ENCODE measurements at regions not wholly inside any gene's neighbourhood (a gene's known extent, or its start where the extent isn't known, plus 50 kb on each side); places are given as distances from the start of the nearest gene placed in this dataset.

DNA sequence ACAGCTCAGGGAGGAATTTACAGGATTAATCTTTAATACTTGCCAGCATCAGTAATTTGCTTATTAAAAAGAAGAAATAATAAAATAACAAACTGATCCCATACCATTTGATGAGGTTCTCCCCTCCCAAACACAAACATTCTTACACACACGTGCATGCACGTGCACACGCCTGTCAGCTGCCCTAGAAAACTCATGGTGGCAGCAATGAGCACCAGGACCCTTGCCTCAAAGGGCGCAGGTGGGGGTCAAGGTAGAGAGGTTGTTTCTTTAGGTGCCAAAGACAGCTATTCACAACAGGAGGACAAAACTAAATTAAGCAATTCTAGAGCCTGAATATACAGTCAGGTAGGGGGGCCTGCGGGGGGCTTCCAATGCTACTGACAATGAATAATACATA lies 219.3 kb downstream of the BUD13 start:
- DNase-seq: no peak

DNA sequence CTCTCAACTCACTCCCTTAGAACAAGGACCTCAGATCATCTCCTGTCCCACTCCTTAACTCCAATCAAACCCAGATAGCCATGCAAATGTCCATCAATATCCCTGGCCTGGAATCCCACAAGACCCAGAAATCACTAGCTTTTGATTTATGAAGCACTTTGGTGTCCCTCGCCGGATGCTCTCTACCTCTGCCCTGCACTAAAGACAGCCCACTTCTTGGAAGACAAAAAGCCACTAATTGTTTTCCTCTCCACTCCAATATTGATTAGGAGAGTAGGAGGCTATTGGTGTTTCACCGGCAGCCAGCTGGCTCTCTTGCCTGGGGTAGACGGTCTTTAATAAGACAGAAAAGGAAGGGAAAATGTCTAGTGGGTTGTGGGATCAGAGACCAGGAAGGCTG lies 221.2 kb downstream of the BUD13 start:
- no peak for DNase-seq

DNA sequence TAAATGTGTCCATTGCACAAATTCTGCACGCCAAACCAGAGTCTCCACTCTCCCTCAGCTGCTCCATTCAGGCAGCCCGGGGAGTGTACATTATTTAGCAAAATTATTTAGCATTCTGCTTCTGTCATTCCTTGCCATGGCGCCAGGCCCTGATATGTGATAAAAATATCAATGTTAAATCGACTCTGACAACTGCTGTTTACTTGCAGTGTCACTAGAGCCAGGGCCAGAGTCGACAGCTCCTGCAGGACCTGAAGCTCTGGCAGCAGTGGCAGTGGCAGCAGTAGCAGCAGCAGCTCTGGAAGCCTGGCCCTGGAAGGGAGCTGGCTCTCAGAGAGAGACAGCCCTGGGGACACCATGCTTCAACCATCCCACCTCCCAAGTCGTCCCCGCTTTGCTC lies 224.5 kb downstream of the BUD13 start:
- no peak for DNase-seq

DNA sequence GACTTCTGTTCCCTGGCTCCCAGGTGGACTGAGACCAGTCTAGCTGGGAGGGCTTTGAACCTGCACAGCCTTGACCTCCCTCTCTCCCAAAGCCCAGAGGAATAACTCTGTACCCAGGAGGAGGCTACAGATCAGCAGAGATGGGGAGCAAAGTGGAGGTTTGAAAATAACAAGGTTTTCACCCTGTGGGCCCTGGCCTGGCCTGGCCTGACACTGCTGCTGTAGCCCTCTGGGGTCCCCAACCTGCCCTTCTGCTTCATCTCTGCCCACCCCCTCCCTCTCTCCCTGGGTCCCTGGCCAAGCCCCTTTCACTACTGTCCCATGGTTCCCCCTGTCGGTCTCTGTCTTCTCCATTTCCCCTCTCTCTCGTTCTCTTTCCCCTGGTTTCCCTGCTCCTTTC lies 225.2 kb downstream of the BUD13 start:
- no peak for DNase-seq

DNA sequence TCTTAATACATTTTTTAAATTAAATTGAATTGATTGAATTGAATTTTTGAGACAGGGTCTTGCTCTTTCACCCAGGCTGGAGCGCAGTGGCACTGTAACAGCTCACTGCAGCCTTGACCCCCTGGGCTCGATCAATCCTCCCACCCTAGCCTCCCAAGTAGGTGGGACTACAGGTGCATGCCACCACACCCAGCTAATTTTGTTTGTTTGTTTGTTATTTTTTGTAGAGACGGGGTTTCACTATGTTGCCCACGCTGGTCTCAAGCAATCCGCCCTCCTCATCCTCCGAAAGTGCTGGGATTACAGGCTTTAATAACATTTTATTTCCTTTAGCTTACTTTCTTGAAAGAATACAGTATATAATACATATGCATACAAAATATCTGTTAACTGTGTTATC lies 226.9 kb downstream of the BUD13 start:
- no peak for DNase-seq

DNA sequence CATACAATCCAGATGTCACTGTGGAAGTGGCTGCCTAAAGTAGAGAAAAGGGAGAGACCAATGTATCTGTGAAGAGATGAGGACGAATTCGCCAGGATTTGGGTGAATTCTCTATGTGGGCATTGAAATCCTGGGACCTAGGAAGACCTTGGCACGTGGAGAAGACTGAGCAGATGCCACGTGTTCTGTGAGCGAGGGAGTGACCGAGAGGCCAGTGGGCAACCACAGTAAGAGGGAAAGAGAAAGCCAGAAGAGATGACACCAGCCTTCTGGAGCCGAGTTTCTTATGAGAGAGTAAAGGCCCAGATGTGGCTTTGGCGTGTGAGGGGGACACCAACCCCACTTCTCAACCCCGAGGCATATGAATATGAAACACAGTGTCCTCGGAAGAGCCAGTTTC lies 228.1 kb downstream of the BUD13 start:
- DNase-seq: no peak

DNA sequence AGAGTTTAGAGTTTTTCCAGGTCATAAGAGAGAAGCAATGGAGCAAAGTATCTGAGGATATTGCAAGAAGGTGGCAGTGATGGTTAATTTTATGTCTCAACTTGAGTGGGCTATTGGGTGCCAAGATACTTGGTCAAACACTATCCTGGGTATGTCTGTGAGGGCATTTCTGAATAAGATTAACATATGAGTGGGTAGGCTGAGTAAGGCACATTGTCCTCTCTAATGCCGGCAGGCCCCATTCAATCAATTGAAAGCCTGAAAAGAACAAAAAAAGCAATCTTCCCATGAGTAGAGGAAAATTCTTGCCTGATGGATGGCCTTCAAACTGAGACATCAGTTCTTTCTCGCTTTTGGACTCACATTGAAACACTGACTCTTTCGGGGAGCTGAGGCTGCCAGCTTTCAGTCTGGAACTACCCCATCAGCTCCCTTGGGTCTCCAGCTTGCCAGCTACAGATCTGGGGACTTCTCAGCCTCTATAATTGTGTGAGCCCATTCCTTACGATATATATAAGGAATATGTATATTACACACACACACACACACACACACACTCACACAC lies 228.8 kb downstream of the BUD13 start:
- DNase-seq: no peak

DNA sequence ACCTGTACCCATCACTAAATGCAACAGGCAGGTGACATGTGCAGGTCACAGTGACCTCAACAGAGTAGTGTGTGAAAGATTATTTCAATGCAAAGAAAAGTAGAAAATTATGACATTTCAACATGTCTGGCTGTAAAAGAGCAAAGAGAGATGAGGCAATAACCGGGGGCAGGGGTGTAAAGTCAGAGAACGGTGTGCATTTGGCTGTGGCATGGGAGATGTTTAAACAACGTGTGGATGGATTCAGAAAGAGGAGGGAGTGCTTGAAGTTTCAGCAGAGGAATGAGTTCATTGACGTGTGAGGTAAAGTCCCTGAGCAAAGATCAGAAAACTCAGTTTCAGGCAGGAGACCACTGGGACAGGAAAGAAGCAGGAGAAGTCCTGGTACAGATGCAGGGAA lies 229.7 kb downstream of the BUD13 start:
- no peak for DNase-seq

DNA sequence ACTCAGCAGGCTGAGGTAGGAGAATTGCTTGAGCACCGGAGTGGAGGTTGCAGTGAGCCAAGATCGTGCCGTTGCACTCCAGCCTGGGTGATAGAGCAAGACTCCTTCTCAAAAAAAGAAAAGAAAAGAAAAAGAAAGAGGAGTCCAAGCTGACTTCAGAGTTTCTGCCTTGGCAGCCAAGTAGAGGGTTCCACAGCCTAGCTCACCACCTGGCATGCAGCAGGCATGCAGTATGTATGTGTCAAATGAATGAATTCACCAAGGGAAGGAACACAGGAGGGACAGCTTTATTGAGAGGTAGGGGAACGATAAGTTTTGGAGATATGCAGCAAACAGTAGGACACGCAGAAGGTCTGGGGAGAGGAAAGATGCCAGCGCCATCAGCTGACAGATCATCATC lies 230.4 kb downstream of the BUD13 start:
- no peak for DNase-seq

DNA sequence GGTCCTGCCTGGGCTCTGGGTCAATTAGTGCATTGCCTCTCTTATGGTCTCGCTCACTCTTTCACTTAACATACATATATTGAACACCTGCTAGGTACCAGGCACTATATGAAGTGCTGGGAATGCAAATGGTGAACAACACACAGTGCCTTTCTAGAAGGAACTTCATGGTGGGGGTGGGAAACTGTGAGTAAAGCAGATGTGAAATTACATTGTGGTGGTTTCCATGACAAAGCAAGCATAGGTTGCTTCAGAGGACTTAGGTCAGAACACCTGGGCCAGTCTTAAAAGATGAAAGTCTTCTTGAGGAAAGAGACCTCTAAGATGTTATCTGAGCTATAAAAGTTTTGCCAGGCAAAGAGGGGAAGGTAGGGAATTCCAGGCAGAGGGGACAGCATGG lies 231.3 kb downstream of the BUD13 start:
- DNase-seq: no peak

DNA sequence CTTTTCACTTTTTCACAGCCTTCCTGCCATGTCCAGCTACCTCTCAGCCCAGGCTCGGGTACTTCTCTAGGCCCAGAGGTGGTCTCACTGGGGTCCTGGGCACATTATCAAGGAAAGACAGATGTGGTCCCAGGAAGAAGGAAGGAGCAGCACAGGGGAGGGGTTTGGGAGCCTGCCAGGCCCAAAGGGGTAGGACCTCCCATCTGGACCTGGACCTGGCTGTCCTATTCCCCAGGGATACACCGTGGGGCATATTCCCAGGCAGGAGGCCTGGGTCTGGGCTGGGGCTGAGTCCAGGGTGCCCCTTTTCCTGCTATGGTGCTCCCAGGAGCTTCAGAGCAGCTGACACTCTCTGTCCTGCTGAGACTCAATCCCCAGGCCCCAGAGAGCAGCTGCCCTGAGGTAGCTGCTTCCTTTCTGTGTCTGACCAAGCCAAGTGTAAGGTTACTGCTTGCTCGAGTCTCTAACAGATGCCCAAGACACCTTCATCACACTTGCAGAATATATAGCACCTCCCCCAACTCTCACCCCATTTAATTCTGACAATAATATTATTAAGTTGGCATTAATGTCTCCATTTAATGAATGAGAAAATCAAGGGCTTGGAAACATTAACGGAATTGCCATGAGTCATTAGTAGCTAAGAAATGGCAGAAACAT lies 232.0 kb downstream of the BUD13 start:
- no peak for DNase-seq

DNA sequence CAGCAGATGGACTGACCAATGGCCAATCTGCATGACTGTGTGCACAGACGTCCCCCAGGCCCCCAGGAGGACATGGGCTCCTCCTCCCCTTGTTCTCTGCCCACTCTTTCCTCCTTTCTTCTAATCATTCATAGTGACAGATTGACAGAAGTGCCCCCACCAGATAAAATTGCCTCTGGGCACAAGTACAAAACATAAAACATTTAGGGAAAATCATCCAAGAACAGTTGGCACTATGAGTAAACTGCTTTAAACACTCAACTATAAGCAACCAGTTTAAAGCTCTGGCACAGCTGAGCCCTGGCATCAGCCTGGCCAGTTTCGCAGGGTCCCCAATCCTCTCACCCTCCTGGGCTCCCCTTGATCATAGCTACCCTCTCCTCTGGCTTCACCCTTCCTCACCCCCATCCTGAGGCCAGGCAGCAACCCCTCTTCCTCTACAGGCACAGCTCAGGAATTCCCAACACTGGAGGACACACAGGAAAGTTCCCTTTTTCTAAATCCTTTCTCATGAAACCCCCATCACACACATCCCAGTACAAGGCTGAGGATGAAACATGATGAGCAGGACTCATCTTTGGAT lies 232.9 kb downstream of the BUD13 start:
- no peak for DNase-seq

DNA sequence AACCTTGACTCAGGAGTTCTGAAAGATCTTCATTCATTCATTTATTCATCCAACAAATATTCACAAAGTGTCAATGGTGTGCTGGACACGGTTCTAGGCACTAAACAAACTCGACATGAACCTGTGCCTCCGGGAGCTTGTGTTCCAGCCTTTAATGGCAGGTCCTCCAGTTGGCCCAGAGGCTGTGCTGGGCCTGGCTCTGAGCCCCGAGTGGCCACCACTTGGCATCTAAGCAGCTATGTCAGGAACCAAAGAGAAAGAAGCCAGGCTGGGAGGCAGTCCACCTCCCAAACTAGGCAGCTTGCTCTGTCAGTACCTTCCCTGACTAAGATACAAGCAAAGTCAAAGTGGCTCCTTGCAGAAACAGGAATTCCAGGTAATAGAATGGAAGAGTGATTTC lies 233.6 kb downstream of the BUD13 start:
- DNase-seq: no peak

DNA sequence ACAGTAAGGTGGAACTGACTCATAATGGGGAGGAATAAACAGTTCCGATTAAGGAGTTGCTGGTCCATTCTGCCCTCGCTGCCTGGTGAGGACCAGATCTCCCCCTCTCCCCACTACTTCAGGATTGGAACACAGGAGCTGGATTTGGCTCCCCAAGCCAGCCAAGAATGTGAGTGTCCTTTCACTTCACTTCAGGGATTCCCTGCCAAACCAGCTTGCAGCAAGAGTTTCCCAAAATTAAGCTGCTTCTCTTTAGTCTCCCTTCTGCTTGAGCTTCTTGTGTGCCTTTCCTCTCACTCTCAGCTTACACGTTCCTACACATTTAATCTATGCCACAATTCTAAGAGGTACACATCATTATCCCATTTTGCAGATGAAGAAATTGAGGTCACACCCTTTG lies 234.1 kb downstream of the BUD13 start:
- DNase-seq: no peak

DNA sequence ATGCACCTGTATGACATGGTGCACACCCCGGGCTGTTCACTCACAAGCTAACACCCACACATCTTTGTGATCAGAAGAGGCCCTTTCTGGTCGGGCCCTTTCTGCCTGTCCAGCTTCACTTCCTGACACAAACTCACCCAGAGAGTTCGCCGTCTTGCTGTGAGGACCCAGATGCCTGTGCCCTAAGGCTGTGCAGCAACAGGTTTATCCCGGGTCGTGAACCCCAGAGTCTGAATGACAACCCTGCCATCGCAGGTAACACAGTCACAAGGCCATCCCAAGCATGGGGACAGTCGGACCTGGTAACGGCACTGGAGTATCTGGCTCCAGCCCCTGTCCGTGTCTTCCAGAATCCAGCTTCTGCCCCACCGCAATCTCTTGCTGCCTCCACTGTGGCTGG lies 235.1 kb downstream of the BUD13 start:
- no peak for DNase-seq

DNA sequence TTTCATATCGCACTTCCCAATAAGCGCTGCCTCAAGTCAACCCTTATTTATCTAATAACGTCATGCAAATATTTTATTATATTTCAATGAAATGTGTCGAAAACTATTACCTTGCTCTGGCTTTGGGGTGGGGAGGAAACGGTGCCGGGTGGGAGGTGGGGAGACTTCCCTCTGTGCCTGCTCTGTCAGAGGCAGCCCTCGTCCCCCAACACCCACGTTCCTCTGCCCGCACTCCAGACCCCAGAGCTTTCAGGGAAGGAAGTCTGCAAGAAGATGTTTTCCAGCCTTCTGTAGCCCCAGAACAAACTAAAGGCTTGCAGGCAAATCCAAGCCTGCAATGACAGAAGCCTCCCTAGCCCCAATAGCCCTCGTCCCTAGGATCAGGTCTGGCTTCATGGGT lies 235.7 kb downstream of the BUD13 start:
- no peak for DNase-seq

DNA sequence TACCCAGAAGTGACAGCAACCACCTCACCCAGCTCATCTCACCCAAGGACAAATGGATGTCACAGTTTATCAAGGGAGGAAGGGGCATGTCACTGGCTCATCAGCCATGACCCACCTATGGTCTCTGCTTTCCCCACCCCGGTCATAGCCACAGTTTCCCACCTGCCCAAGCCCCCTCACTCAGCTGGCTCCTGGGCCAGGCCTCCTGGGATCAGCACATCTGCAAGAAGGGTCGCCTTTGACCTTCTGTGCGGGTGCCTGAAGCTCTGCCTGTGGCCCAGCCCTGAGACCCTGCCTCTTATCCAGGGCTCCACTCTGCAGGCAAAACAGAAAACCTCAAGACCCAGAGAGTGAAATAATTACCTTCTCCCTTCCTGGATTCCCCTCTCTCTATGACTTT lies 236.4 kb downstream of the BUD13 start:
- DNase-seq: no peak

DNA sequence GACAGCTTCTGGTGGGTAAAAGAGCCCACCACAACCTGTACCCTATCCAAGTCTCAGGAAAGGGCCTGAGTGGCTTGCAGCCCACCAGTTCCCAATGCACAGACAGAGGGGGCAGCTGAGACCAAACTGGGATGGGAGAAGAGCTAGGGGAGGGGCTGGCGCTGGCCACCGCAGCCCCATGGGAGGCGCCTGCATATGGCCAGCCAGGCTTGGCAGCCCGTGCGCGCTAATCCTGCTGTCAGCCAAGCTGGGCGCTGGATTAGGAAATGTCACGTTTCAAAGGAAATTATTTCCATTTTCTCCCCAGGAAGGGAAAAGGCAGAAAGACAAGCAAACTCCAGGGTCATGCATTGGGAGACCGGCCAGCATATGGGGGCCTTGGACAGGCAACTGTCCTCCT lies 236.8 kb downstream of the BUD13 start:
- DNase-seq: no peak

DNA sequence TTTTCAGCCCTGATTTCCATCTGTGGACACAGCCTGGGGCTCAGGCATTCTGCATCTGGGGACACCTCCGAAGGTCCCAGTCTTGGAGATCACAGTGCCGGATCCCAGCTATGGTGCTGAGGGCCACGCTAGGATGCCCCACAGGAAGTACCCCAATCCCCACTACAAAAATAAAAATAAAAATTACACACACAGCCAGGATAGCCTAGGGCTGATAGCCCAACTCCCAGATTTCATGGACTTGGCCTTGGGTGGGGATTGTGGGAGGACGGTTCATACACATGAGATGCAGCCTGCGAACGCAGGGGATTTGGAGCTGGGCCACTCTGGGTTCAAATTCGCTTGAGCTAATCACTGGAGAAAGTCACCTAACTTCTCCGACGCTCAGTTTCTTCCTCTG lies 237.7 kb downstream of the BUD13 start:
- DNase-seq: no peak

DNA sequence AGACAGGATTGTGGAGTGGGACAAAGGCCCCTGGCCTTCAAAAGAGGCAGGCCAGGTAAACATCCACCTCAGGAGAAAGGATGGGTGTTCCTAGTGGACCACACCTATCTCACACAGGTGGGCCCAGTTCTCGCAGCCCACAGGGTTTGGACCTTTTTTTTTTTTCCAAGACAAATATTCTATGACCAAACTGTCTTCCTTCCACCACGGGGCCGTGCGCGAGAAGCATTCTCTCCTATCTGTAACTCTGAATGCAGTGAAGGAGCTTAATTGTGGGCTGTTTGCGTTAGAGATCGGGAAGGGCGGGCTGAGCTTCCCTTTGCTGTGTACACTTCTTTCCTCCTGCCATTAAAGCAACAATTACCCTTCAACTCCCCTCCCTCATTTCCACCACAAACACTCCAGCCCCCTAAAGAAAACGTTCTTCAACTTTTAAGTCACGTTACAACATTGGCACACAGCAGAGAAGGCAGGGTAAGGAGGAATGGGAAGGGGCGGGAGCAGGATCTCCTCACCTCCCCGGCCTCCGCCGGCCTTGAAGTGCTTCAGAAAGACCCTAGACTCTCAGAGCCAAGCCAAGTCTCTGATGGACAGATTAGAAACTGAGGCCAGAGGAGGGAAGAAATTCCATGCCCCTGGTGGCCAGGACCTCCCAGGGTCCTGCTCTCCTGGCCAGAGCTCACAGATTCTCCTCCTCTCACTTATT lies 238.4 kb downstream of the BUD13 start:
- no peak for DNase-seq

DNA sequence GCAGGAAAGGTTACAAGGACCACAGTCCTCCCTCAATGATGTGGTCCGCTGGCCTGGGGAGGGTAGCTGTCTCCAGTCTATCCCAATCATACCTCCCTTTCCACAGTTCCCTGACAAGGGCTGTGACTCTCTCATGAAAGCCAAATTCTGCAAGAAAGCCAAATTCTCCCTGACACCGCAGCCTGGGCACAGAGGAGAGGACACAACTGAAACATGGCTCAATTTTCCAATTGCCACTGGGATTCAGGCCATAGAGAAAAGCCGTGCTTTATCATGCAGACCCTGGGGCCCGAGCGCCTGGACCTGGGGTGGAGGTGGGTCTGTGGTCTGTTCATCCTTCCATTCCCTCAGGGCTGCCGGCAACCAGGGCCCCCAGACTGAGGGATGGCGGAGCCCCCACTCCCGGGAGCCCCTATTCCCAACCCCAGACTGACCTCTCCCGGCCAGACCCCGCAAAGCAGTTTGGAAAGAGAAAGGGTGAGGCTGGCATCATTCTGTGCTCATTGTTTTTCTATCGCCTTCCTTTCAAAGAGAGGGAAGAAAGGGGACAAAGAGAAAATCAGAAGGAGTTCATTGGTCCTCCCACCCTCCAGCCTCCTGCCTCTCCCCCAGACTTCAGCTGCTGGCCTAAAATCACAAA lies 239.5 kb downstream of the BUD13 start:
- DNase-seq: no peak

DNA sequence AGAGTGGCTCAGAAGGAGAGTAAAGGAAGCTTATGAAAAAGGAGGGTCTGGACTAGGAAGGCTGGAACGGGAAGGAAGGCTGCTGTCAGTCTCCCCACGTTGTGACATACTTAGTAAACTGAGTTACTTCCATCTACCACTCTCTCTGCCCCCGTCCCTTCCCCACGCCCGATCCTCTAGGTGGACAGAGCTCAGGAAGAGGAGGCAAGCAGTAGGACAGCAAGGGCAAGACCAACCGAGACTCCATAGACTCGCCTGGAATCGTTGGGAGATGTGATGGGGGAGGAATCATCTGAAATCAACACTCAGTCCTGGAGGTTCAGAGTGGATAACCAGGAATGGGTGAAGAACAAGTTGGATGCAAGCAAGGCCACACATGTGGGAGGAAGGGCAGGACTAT lies 240.7 kb downstream of the BUD13 start:
- no peak for DNase-seq

DNA sequence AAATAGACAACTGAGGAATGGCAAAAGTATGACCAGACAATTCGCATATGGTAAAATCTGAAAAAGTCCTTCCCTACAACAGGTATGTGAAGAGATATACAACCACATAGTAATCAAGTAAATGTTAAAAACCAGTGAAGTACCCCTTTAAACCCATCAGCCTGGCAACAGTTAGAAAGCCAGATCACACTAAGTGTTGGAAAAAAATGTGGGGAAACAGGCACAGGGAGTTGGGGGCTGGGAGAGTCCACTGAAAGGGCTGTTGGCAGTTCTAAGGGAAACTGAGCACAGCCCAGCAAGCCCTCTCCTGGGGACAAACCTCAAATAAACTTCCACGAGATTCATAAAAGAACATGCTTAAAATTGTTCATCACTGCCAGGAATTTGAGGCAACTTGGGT lies 242.1 kb downstream of the BUD13 start:
- no peak for DNase-seq

DNA sequence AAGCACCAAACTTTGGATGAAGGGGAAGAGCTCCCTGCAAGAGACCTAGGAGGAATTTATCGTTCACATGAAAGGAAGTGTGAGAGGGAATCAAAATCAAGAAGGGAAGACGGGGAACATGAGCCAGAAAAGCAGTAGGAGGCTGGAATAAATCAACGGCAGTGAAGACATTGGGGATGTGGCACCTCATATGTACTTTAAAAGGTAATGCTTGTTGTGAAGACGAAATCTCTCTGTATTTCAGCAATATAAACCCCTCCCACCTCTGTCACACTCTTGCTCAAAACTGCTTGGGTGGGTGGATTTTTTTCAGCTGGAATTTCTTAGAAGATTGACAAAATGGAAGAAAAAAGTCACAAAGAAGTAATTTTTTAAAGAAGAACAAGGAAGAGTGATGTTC lies 243.5 kb downstream of the BUD13 start:
- no peak for DNase-seq

Measured in stimulated activated CD4-positive, alpha-beta T cell treated with anti-CD3 and anti-CD28 coated beads, Interleukin-15, amount 100 ng/mL, for 24 hours (primary cell).